GM21360 (cell line): ENCODE measurements at regions not wholly inside any gene's neighbourhood (a gene's known extent, or its start where the extent isn't known, plus 50 kb on each side); places are given as distances from the start of the nearest gene placed in this dataset.
"Not testable (repeated sequence)": the region's sequence is repeated elsewhere in the genome, so short reads cannot be mapped to it uniquely, and the experiment has no call there.

Source experiments
- ATAC-seq: cut with Tn5 transposase; IDR thresholded peaks from one replicate; pipeline ENCODE4 v1.9.1; 2021; ENCODE audit warnings: mild to moderate bottlenecking, moderate library complexity; ENCODE audit not compliant: unreplicated experiment

- no peak for ATAC-seq
These were observed 332.4 kb upstream of the IGF1R start for GRCh38 chr15:98315971-98316370.

- ATAC-seq = no peak
These were observed 326.4 kb upstream of the IGF1R start for GRCh38 chr15:98321896-98322295.

GRCh38 chr15:98322581-98322980 is 325.8 kb upstream of the IGF1R start:
- no peak for ATAC-seq

- ATAC-seq = no peak
These were observed 323.9 kb upstream of the IGF1R start for GRCh38 chr15:98324341-98324970.

- ATAC-seq = no peak
These were observed 321.5 kb upstream of the IGF1R start for GRCh38 chr15:98326804-98327203.

GRCh38 chr15:98330258-98330657 is 318.1 kb upstream of the IGF1R start:
- no peak for ATAC-seq

- no peak for ATAC-seq
These were observed 317.5 kb upstream of the IGF1R start for GRCh38 chr15:98330692-98331435.

- ATAC-seq = no peak
These were observed 316.7 kb upstream of the IGF1R start for GRCh38 chr15:98331676-98332075.

- ATAC-seq = no peak
These were observed 315.1 kb upstream of the IGF1R start for GRCh38 chr15:98333251-98333650.

GRCh38 chr15:98342911-98343310 is 305.4 kb upstream of the IGF1R start:
- ATAC-seq = no peak

GRCh38 chr15:98344591-98344990 is 303.7 kb upstream of the IGF1R start:
- no peak for ATAC-seq

GRCh38 chr15:98347001-98347400 is 301.3 kb upstream of the IGF1R start:
- no peak for ATAC-seq

GRCh38 chr15:98347866-98348265 is 300.5 kb upstream of the IGF1R start:
- ATAC-seq = no peak

- no peak for ATAC-seq
These were observed 298.1 kb upstream of the IGF1R start for GRCh38 chr15:98350276-98350675.

- ATAC-seq = not testable (repeated sequence)
These were observed 290.1 kb upstream of the IGF1R start for GRCh38 chr15:98358274-98358673.

GRCh38 chr15:98358971-98359370 is 289.4 kb upstream of the IGF1R start:
- no peak for ATAC-seq

GRCh38 chr15:98363416-98363815 is 284.9 kb upstream of the IGF1R start:
- no peak for ATAC-seq

GRCh38 chr15:98363955-98364354 is 284.4 kb upstream of the IGF1R start:
- no peak for ATAC-seq

- no peak for ATAC-seq
These were observed 279.1 kb upstream of the IGF1R start for GRCh38 chr15:98369081-98369716.

- no peak for ATAC-seq
These were observed 272.6 kb upstream of the IGF1R start for GRCh38 chr15:98375513-98376340.

GRCh38 chr15:98380721-98381120 is 267.6 kb upstream of the IGF1R start:
- no peak for ATAC-seq
